Heart right ventricle (tissue), 16 donors: ENCODE measurements at regions not wholly inside any gene's neighbourhood (a gene's known extent, or its start where the extent isn't known, plus 50 kb on each side); places are given as distances from the start of the nearest gene placed in this dataset.
"Not testable (repeated sequence)": the region's sequence is repeated elsewhere in the genome, so short reads cannot be mapped to it uniquely, and the experiment has no call there.

ENCODE experiments used
- ATAC-seq, 8 donors: fragments of 200-7000 bp; cut with Tn5 transposase; one replicate each; pipeline ENCODE4 v1.9.1; 2020; ENCODE audit warnings: mild to moderate bottlenecking in 8 of 8, moderate library complexity in 8 of 8, moderate number of reproducible peaks in 1 of 8
- DNase-seq, 2 donors: peaks; one replicate each; pipeline ENCODE4 v3.0.0-alpha.2; 2020
- H3K27ac ChIP-seq, 10 donors: fragments of 200-600 bp; sonication (generic) in 2 of 10; one replicate each; pipeline versions ENCODE4 v1.5.0 to v1.8.0; 2020 to 2022; ENCODE audit warnings: mild to moderate bottlenecking in 3 of 10
- H3K27me3 ChIP-seq, 7 donors: fragments of 200-600 bp; one replicate each; pipeline ENCODE4 v1.8.0; 2021 to 2022; ENCODE audit warnings: mild to moderate bottlenecking in 2 of 7
- H3K36me3 ChIP-seq, 9 donors: fragments of 200-600 bp; sonication (generic) in 1 of 9; one replicate each; pipeline versions ENCODE4 v1.5.0 to v1.8.0; 2020 to 2022; ENCODE audit warnings: mild to moderate bottlenecking in 2 of 9
- H3K4me1 ChIP-seq, 9 donors: fragments of 200-600 bp; sonication (generic) in 1 of 9; one replicate each; pipeline versions ENCODE4 v1.5.0 to v1.8.0; 2020 to 2022; ENCODE audit warnings: mild to moderate bottlenecking in 4 of 9
- H3K4me3 ChIP-seq, 10 donors: fragments of 200-600 bp; sonication (generic) in 2 of 10; one replicate each; pipeline versions ENCODE4 v1.5.0 to v1.8.0; 2020 to 2022; ENCODE audit warnings: mild to moderate bottlenecking in 7 of 10, moderate library complexity in 2 of 10
- H3K9me3 ChIP-seq, 11 donors: fragments of 200-600 bp in 10 of 11; sonication (generic) in 2 of 11; one replicate each; pipeline versions ENCODE4 v1.5.0 to v1.8.0; 2013 to 2022; ENCODE audit warnings: mild to moderate bottlenecking in 2 of 11, control low read depth in 1 of 11, moderate library complexity in 1 of 11
- WGBS, 2 donors: extraction: QIAGEN DNeasy Blood & Tissue Kit; methylation state at CpG; one replicate each; pipeline ENCODE4 v1.1.7; 2013; ENCODE audit warnings: inconsistent platforms in 1 of 2; 5-methylcytosine and 5-hydroxymethylcytosine counted together
- intact Hi-C, 10 donors: fragments of 100-400 bp; cut with DNase I; formaldehyde crosslinking; loops; one replicate each; pipeline versions ENCODE4 v1.11.1 to v1.14.2; 2022
- TF ChIP-seq, protein P1 (sequence below), 9 donors: fragments of 200-600 bp; sonication (generic) in 2 of 9; IDR thresholded peaks; one replicate each; pipeline versions ENCODE4 v1.5.0 to v1.8.0; 2021 to 2022; ENCODE audit warnings: antibody characterized with exemption in 9 of 9, mild to moderate bottlenecking in 5 of 9, moderate library complexity in 1 of 9
- donor health status: Arrhythmogenic right ventricular cardiomyopathy.
- donor health status: ischemic (EF 13 %, LVEDD 7.1; RV severe dilation, severe dysfunction).
- donor health status: healthy with polysubstance abuse.
- donor health status: DM: no; HTN: yes; CAD: no.
- donor health status: DM: no; HTN: no; CAD: no.
- donor health status: ischemic (EF 25% LVEDD 6.9; RV normal size, moderate dysfunction).
- donor health status: ischemic (EF 25% LVEDD 5.7; RV mildly dilated, moderate dysfunction).
- donor health status: healthy.
- donor health status: DM: yes; HTN: yes; CAD: no.
- donor health status: Ischemic cardiomyopathy.
- donor health status: ischemic (EF 35%, LVEDD 5.7; RV mildly dilated, moderate dysfunction).
- donor health status: nonischemic (EF 11% LVEDD 7.7; RV severe dilation, severe dysfunction).
- donor health status: DM: yes; HTN: yes; CAD: no.
- donor health status: PGD.
- donor health status: ischemic (EF 29% LVEDD 5.4; RV normal size, mild dysfunction).
- donor health status: nonischemic (EF 23%, LVEDD 6.1; RV moderate dilation, normal function).

DNA sequence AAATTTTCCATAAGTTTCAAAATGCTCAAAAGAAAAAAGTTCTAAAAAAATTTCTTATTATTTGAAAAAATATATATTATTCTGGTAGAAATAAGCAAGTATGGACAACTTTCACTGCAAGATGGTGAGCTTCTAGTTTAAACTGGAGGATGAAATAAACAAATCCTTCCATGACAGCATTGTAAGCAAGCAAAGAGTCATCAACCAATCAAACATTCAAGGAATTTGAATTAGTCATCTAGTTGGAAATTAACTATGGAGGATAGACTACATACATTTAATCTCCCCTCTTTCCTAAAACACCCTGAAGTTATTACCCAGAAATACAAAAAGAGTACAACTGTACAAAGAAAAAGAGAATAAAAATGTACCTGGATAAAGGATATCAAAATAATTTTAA, 51.0 kb upstream of the IRX5 start:
- H3K36me3 ChIP-seq, result no peaks in the 10 kb centered on the region
- H3K4me1 ChIP-seq, result no peaks in the 10 kb centered on the region
- TF ChIP-seq, protein P1, sequence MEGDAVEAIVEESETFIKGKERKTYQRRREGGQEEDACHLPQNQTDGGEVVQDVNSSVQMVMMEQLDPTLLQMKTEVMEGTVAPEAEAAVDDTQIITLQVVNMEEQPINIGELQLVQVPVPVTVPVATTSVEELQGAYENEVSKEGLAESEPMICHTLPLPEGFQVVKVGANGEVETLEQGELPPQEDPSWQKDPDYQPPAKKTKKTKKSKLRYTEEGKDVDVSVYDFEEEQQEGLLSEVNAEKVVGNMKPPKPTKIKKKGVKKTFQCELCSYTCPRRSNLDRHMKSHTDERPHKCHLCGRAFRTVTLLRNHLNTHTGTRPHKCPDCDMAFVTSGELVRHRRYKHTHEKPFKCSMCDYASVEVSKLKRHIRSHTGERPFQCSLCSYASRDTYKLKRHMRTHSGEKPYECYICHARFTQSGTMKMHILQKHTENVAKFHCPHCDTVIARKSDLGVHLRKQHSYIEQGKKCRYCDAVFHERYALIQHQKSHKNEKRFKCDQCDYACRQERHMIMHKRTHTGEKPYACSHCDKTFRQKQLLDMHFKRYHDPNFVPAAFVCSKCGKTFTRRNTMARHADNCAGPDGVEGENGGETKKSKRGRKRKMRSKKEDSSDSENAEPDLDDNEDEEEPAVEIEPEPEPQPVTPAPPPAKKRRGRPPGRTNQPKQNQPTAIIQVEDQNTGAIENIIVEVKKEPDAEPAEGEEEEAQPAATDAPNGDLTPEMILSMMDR (IDR thresholded peaks at IDR 0.05), result no peak
- H3K27me3 ChIP-seq, result no peaks in the 10 kb centered on the region
- no peak for ATAC-seq
- intact Hi-C loops, result no loop called here
- no peak for DNase-seq
- no peak overlapping the region for H3K4me3 ChIP-seq
- H3K27ac ChIP-seq, result no peak overlapping the region
- peaks cover 0 to 32% (median 4%) of the 10 kb centered on the region in 11 donors for H3K9me3 ChIP-seq

DNA sequence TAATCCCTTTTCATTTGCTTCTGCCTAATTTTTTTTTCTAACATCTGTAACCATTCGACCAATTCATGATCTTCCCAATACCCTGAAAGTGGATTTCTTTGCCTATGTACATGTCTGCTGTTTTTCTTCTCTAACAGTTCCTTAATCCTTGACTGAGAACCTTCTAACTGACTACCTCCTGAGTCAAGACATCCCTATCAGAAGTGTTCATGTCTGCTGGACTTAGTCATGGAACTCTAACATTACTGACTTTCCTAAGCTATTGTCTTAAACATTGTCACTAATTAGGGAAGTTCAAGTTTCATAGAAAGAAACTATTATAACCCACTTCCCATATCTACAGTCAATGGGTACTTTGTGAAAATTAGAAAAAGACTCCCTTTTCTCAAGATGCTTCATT, 52.4 kb upstream of the IRX5 start:
- 71 to 80% methylated on average over 1 of the region's 1 CpG for WGBS, 2 donors
- DNase-seq (no peak), ATAC-seq (no peak)
- Histone ChIP-seq H3K27ac (no peak overlapping the region), H3K4me3 (no peak overlapping the region), H3K27me3 (no peaks in the 10 kb centered on the region), H3K36me3 (no peaks in the 10 kb centered on the region), H3K4me1 (no peaks in the 10 kb centered on the region), H3K9me3 (peaks cover 0 to 18% (median 0%) of the 10 kb centered on the region in 11 donors)
- TF ChIP-seq, protein P1 (IDR thresholded peaks at IDR 0.05), result no peak
- intact Hi-C loops, result no loop called here

DNA sequence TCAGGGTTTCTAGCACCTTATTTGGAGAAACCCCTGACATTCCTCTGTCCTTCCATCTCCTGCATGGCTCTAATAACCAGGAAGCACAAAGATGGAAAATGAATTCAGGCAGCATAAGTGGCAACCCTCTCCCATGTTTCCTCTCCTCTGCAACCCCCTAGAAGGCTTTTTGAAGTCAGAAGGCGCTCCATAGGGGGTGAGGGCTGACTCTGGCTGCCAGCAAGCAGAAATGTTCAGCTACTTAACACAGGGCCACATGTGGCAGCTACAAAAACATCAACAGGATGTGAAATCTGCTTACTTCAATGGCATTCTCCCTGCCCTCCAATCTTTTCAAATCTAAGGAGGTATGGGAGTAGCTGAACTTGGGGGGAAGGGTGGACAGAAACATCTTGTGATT, 55.2 kb upstream of the IRX5 start:
- H3K27me3 ChIP-seq, result no peaks in the 10 kb centered on the region
- H3K9me3 ChIP-seq, result peaks cover 0 to 14% (median 3%) of the 10 kb centered on the region in 11 donors
- TF ChIP-seq, protein P1 (IDR thresholded peaks at IDR 0.05), result no peak
- 80 to 81% methylated on average over 1 of the region's 1 CpG for WGBS, 2 donors
- H3K4me1 ChIP-seq, result no peaks in the 10 kb centered on the region
- DNase-seq (no peak), ATAC-seq (no peak)
- intact Hi-C loops, result no loop called here
- no peaks in the 10 kb centered on the region for H3K36me3 ChIP-seq
- H3K4me3 ChIP-seq, result no peak overlapping the region
- H3K27ac ChIP-seq, result no peak overlapping the region

DNA sequence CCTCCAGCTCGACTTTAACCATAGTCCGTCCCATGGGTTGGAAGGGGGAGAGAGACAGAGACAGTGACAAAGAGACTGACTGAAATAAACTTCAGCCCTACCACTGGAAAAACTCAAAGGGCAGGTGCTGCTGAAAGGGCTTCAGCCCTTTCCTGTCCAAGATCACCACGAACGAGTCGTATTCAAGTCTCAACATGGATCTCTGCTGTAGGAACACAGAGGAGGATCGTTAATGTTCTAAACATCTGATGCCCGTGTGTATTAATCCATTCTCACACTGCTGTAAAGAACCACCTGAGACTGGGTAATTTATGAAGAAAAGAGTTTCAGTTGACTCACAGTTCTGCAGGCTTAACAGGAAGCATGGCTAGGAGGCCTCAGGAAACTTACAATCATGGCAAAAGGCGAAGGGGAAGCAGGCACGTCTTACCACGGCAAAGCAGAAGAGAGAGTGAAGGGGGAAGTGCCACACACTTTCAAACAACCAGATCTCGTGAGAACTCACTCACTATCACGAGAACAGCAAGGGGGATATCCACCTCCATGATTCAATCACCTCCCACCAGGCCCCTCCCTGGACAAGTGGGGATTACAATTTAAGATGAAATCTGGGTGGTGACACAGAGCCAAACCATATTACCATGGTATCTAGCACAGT, 56.8 kb upstream of the IRX5 start:
- 78 to 83% methylated on average over 12 of the region's 12 CpGs for WGBS, 2 donors

DNA sequence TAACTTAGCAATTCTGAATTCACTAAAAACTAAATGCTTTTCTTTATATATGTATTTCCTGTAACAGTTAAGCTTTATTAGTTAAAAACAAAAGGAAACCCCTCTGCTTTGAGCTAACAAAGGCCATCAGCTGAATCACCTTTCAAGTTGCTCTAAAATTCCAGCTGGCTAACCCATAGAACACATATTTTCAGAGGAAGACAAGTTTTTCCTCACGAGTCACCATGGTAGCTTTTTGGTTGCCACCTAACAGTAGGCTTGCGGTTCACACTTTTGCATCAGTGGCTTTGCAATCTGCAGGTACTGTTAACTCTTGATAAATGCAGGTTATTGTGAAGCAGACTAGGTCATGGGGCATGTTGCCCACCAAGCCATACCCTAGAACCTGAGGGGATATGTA, 57.6 kb upstream of the IRX5 start:
- Histone ChIP-seq H3K9me3 (peaks cover 0 to 9% (median 0%) of the 10 kb centered on the region in 11 donors), H3K4me1 (peaks cover 0 to 4% (median 0%) of the 10 kb centered on the region in 9 donors), H3K4me3 (no peak overlapping the region), H3K27me3 (no peaks in the 10 kb centered on the region), H3K27ac (no peak overlapping the region), H3K36me3 (no peaks in the 10 kb centered on the region)
- DNase-seq (no peak), ATAC-seq (no peak)
- intact Hi-C loops, result no loop called here
- TF ChIP-seq, protein P1 (IDR thresholded peaks at IDR 0.05), result no peak
- WGBS, 2 donors, result 77 to 81% methylated on average over 2 of the region's 2 CpGs

More for the DNA sequence above, 56.8 kb upstream of the IRX5 start:
- H3K4me3 ChIP-seq, H3K27me3 ChIP-seq, H3K4me1 ChIP-seq, H3K27ac ChIP-seq, H3K36me3 ChIP-seq, H3K9me3 ChIP-seq, DNase-seq, ATAC-seq, intact Hi-C loops: not testable (repeated sequence)
